ENCODE measurements at regions not wholly inside any gene's neighbourhood (a gene's known extent, or its start where the extent isn't known, plus 50 kb on each side); places are given as distances from the start of the nearest gene placed in this dataset.

DNA sequence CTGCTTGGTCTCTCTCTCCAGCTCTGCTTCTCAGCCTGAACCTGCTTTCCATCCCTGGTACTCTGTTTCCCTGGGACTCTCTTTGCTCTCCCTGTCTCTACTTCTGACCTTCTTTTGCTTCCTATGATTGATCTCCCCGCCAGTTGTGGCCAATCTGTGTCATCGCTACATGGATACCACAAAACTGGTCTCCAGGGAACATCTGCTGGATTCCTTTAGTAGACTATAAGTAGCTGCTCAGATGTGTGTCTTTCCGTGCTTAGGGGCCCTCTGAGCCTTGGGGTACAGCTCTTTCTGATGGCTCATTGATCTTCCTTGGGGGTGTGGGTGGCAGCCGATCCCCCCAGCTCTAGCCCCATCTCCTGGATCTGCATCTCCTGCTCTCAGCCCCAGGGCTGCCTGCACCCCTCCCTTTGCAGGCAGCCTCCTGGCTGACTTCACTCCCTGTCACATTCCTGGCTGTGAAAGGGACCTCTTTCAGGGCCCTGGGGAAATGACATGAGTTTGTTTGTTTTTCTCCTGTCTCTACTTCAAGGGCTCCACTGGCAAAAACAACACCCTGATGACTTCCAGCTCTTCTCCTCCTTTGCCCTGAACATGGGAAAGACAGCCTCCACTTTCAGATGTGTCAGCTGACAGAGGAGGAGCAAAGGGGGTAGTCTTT is 333.7 kb downstream of the CYP26B1 start:
- H3K27me3 ChIP-seq, result no peaks in the 10 kb centered on the region
- H3K9me3 ChIP-seq, result no peaks in the 10 kb centered on the region
- H3K27ac ChIP-seq, result no peak overlapping the region
- WGBS, 2 donors, result 53 to 65% methylated on average over 4 of the region's 4 CpGs
- no peak for DNase-seq
- no peaks in the 10 kb centered on the region for H3K4me1 ChIP-seq
- H3K36me3 ChIP-seq, result no peaks in the 10 kb centered on the region
- no peak overlapping the region for H3K4me3 ChIP-seq
- intact Hi-C loops (cut with DNase I), result no loop called here
- TF ChIP-seq POLR2A (IDR thresholded peaks at IDR 0.05) (no peak), CTCF (IDR thresholded peaks at IDR 0.05) (no peak)

GRCh38 chr2:71813315-71813714 is 334.3 kb downstream of the CYP26B1 start:
- Histone ChIP-seq H3K4me3 (no peak overlapping the region), H3K36me3 (no peaks in the 10 kb centered on the region), H3K9me3 (no peaks in the 10 kb centered on the region), H3K27ac (no peak overlapping the region), H3K27me3 (no peaks in the 10 kb centered on the region), H3K4me1 (peaks cover 0 to 5% (median 0%) of the 10 kb centered on the region in 3 donors)
- DNase-seq, result no peak
- intact Hi-C loops (cut with DNase I), result no loop called here
- WGBS, 2 donors, result 60 to 70% methylated on average over 2 to 4 of the region's 4 CpGs
- no peak for TF ChIP-seq CTCF (IDR thresholded peaks at IDR 0.05)
- no peak for TF ChIP-seq POLR2A (IDR thresholded peaks at IDR 0.05)

- Histone ChIP-seq H3K4me1 (peaks cover 0 to 5% (median 0%) of the 10 kb centered on the region in 3 donors), H3K27me3 (no peaks in the 10 kb centered on the region), H3K36me3 (no peaks in the 10 kb centered on the region), H3K4me3 (no peak overlapping the region), H3K9me3 (no peaks in the 10 kb centered on the region), H3K27ac (no peak overlapping the region)
- WGBS, 2 donors, result 90 to 92% methylated on average over 2 of the region's 2 CpGs
- DNase-seq, result no peak
- intact Hi-C loops (cut with DNase I), result no loop called here
- TF ChIP-seq CTCF (IDR thresholded peaks at IDR 0.05) (no peak), POLR2A (IDR thresholded peaks at IDR 0.05) (no peak)
Measured at GRCh38 chr2:71812736-71813135, 334.9 kb downstream of the CYP26B1 start.

DNA sequence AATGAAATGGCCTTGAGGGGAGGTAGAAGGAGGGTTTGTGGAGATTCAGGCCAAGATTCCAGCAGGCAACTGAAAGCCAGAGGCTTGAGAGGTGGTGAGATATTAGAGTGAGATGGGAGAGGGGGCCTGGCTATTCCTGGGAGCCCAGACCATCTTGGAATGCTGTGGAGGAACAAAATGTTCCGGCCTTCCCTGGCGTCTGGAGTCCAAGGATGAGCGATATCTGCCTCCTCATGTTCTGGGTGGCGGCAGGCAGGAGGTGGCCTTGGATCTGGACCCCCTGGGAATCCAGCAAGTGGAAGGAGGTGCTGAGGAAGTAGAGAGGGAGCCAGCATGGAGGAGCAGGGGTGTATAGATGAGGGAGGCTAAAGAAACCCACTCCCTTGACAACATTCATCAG is 335.9 kb downstream of the CYP26B1 start:
- no peak for DNase-seq
- no peaks in the 10 kb centered on the region for H3K27me3 ChIP-seq
- intact Hi-C loops (cut with DNase I), result no loop called here
- H3K36me3 ChIP-seq, result no peaks in the 10 kb centered on the region
- no peak overlapping the region for H3K27ac ChIP-seq
- peaks cover 0 to 5% (median 0%) of the 10 kb centered on the region in 3 donors for H3K4me1 ChIP-seq
- H3K9me3 ChIP-seq, result no peaks in the 10 kb centered on the region
- TF ChIP-seq POLR2A (IDR thresholded peaks at IDR 0.05) (no peak), CTCF (IDR thresholded peaks at IDR 0.05) (no peak)
- WGBS, 2 donors, result 90 to 96% methylated on average over 3 to 4 of the region's 4 CpGs
- H3K4me3 ChIP-seq, result no peak overlapping the region

DNA sequence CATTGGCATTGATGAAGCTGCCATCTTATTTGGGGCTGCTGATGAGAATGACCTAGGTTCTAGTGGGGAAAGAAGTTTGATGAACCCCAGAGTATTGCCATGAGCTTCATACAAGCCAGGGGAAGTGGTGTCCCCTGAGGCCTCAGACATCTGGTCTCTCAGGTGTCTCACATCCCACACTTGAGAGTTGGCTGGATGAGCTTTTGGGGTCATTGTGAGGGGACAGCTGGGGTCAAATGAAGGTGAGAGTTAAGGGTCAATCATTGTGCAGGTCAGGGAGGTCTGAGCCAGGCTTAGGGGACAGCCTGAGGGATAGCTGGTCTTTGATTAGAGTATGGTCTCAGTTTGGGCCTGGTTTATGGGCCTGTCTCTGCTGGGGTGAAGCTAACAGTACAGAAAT is 336.5 kb downstream of the CYP26B1 start:
- H3K4me3 ChIP-seq, result no peak overlapping the region
- no peak for DNase-seq
- no peak overlapping the region for H3K27ac ChIP-seq
- H3K9me3 ChIP-seq, result no peaks in the 10 kb centered on the region
- intact Hi-C loops (cut with DNase I), result no loop called here
- no peaks in the 10 kb centered on the region for H3K36me3 ChIP-seq
- TF ChIP-seq CTCF (IDR thresholded peaks at IDR 0.05) (no peak), POLR2A (IDR thresholded peaks at IDR 0.05) (no peak)
- H3K4me1 ChIP-seq, result peaks cover 0 to 5% (median 0%) of the 10 kb centered on the region in 3 donors
- H3K27me3 ChIP-seq, result no peaks in the 10 kb centered on the region
